Heart right ventricle (tissue), 16 donors: ENCODE measurements at regions not wholly inside any gene's neighbourhood (a gene's known extent, or its start where the extent isn't known, plus 50 kb on each side); places are given as distances from the start of the nearest gene placed in this dataset.

Experiments
- ATAC-seq, 8 donors: fragments of 200-7000 bp; cut with Tn5 transposase; one replicate each; pipeline ENCODE4 v1.9.1; 2020; ENCODE audit warnings: mild to moderate bottlenecking in 8 of 8, moderate library complexity in 8 of 8, moderate number of reproducible peaks in 1 of 8
- DNase-seq, 2 donors: peaks; one replicate each; pipeline ENCODE4 v3.0.0-alpha.2; 2020
- H3K27ac ChIP-seq, 10 donors: fragments of 200-600 bp; sonication (generic) in 2 of 10; one replicate each; pipeline versions ENCODE4 v1.5.0 to v1.8.0; 2020 to 2022; ENCODE audit warnings: mild to moderate bottlenecking in 3 of 10
- H3K27me3 ChIP-seq, 7 donors: fragments of 200-600 bp; one replicate each; pipeline ENCODE4 v1.8.0; 2021 to 2022; ENCODE audit warnings: mild to moderate bottlenecking in 2 of 7
- H3K36me3 ChIP-seq, 9 donors: fragments of 200-600 bp; sonication (generic) in 1 of 9; one replicate each; pipeline versions ENCODE4 v1.5.0 to v1.8.0; 2020 to 2022; ENCODE audit warnings: mild to moderate bottlenecking in 2 of 9
- H3K4me1 ChIP-seq, 9 donors: fragments of 200-600 bp; sonication (generic) in 1 of 9; one replicate each; pipeline versions ENCODE4 v1.5.0 to v1.8.0; 2020 to 2022; ENCODE audit warnings: mild to moderate bottlenecking in 4 of 9
- H3K4me3 ChIP-seq, 10 donors: fragments of 200-600 bp; sonication (generic) in 2 of 10; one replicate each; pipeline versions ENCODE4 v1.5.0 to v1.8.0; 2020 to 2022; ENCODE audit warnings: mild to moderate bottlenecking in 7 of 10, moderate library complexity in 2 of 10
- H3K9me3 ChIP-seq, 11 donors: fragments of 200-600 bp in 10 of 11; sonication (generic) in 2 of 11; one replicate each; pipeline versions ENCODE4 v1.5.0 to v1.8.0; 2013 to 2022; ENCODE audit warnings: mild to moderate bottlenecking in 2 of 11, control low read depth in 1 of 11, moderate library complexity in 1 of 11
- WGBS, 2 donors: extraction: QIAGEN DNeasy Blood & Tissue Kit; methylation state at CpG; one replicate each; pipeline ENCODE4 v1.1.7; 2013; ENCODE audit warnings: inconsistent platforms in 1 of 2; 5-methylcytosine and 5-hydroxymethylcytosine counted together
- intact Hi-C, 10 donors: fragments of 100-400 bp; cut with DNase I; formaldehyde crosslinking; loops; one replicate each; pipeline versions ENCODE4 v1.11.1 to v1.14.2; 2022
- TF ChIP-seq, protein P1 (sequence below), 9 donors: fragments of 200-600 bp; sonication (generic) in 2 of 9; IDR thresholded peaks; one replicate each; pipeline versions ENCODE4 v1.5.0 to v1.8.0; 2021 to 2022; ENCODE audit warnings: antibody characterized with exemption in 9 of 9, mild to moderate bottlenecking in 5 of 9, moderate library complexity in 1 of 9
- donor health status: Arrhythmogenic right ventricular cardiomyopathy.
- donor health status: ischemic (EF 13 %, LVEDD 7.1; RV severe dilation, severe dysfunction).
- donor health status: healthy with polysubstance abuse.
- donor health status: DM: no; HTN: yes; CAD: no.
- donor health status: DM: no; HTN: no; CAD: no.
- donor health status: ischemic (EF 25% LVEDD 6.9; RV normal size, moderate dysfunction).
- donor health status: ischemic (EF 25% LVEDD 5.7; RV mildly dilated, moderate dysfunction).
- donor health status: healthy.
- donor health status: DM: yes; HTN: yes; CAD: no.
- donor health status: Ischemic cardiomyopathy.
- donor health status: ischemic (EF 35%, LVEDD 5.7; RV mildly dilated, moderate dysfunction).
- donor health status: nonischemic (EF 11% LVEDD 7.7; RV severe dilation, severe dysfunction).
- donor health status: DM: yes; HTN: yes; CAD: no.
- donor health status: PGD.
- donor health status: ischemic (EF 29% LVEDD 5.4; RV normal size, mild dysfunction).
- donor health status: nonischemic (EF 23%, LVEDD 6.1; RV moderate dilation, normal function).

DNA sequence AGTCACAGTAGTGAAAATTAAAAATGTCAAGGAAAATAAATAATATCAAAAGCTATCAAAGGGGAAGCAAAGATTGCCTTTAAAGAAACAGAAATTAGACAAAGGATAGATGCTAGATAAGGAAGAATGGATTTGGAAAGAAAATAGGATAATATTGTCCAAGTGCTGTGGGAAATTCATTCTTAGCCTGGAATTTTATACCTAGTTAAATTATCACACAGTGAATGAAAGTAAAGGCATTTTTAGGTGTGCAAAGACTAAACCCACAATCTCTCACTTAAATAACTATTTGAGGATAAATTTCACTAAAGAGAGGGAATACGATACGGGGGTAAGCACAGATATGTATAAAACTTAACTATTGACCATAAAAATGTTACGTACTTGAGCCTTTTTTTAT is 511.1 kb downstream of the TMEM135 start:
- ATAC-seq (no peak), DNase-seq (no peak)
- intact Hi-C loops, result no loop called here
- Histone ChIP-seq H3K27me3 (no peaks in the 10 kb centered on the region), H3K4me1 (no peaks in the 10 kb centered on the region), H3K27ac (no peak overlapping the region), H3K4me3 (no peak overlapping the region), H3K36me3 (no peaks in the 10 kb centered on the region), H3K9me3 (peaks cover 0 to 46% (median 16%) of the 10 kb centered on the region in 11 donors)
- 93 to 94% methylated on average over 3 of the region's 3 CpGs for WGBS, 2 donors
- TF ChIP-seq, protein P1, sequence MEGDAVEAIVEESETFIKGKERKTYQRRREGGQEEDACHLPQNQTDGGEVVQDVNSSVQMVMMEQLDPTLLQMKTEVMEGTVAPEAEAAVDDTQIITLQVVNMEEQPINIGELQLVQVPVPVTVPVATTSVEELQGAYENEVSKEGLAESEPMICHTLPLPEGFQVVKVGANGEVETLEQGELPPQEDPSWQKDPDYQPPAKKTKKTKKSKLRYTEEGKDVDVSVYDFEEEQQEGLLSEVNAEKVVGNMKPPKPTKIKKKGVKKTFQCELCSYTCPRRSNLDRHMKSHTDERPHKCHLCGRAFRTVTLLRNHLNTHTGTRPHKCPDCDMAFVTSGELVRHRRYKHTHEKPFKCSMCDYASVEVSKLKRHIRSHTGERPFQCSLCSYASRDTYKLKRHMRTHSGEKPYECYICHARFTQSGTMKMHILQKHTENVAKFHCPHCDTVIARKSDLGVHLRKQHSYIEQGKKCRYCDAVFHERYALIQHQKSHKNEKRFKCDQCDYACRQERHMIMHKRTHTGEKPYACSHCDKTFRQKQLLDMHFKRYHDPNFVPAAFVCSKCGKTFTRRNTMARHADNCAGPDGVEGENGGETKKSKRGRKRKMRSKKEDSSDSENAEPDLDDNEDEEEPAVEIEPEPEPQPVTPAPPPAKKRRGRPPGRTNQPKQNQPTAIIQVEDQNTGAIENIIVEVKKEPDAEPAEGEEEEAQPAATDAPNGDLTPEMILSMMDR (IDR thresholded peaks at IDR 0.05), result no peak

DNA sequence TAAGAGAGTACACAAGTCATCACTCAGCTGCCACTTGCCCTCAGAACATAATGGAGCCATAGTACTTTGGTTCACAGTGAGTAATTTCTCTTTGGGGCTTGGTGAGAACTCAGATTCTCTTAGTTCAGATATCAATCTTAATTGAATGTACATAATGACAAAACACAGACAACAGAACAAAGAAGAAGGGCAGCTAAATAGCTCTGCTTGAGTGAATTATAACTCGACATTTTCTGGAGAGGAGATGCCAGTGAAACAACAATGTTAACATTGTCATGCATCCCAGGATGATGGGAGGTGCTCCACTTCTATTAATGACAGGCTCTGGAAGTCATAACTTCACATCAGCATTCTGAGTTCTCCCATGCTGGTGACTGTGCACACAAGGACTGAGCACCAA is 508.1 kb downstream of the TMEM135 start:
- no peaks in the 10 kb centered on the region for H3K36me3 ChIP-seq
- no peak overlapping the region for H3K4me3 ChIP-seq
- H3K27ac ChIP-seq, result no peak overlapping the region
- TF ChIP-seq, protein P1 (IDR thresholded peaks at IDR 0.05), result no peak
- WGBS, 2 donors, result 63 to 71% methylated on average over 1 of the region's 1 CpG
- no peak for DNase-seq
- no peaks in the 10 kb centered on the region for H3K27me3 ChIP-seq
- peaks cover 0 to 63% (median 16%) of the 10 kb centered on the region in 11 donors for H3K9me3 ChIP-seq
- no peak for ATAC-seq
- intact Hi-C loops, result no loop called here
- H3K4me1 ChIP-seq, result no peaks in the 10 kb centered on the region

DNA sequence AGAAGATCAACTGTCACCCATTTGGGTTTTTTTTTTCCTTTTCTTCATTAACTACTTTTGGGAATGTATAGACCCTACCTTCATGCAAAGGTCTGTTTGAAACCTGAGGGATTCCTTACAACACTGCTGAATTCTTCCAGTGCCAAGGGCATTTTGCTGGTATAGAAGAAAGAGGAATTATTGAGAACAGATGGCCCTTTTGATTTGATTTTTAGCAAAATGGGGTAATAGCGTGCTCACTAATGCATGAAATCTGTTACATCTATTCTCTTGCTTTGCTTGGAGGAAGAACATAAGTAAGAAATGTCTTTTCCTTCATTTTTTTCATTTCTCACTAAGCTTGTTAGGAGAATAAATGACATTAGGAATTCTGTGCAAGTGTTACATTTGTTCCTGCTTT is 501.9 kb downstream of the TMEM135 start:
- TF ChIP-seq, protein P1 (IDR thresholded peaks at IDR 0.05), result no peak
- intact Hi-C loops, result no loop called here
- DNase-seq, result no peak
- Histone ChIP-seq H3K4me1 (no peaks in the 10 kb centered on the region), H3K27me3 (no peaks in the 10 kb centered on the region), H3K4me3 (no peak overlapping the region), H3K27ac (no peak overlapping the region), H3K9me3 (peaks cover 0 to 25% (median 5%) of the 10 kb centered on the region in 11 donors), H3K36me3 (no peaks in the 10 kb centered on the region)
- ATAC-seq, result no peak
- 76 to 81% methylated on average over 1 of the region's 1 CpG for WGBS, 2 donors

DNA sequence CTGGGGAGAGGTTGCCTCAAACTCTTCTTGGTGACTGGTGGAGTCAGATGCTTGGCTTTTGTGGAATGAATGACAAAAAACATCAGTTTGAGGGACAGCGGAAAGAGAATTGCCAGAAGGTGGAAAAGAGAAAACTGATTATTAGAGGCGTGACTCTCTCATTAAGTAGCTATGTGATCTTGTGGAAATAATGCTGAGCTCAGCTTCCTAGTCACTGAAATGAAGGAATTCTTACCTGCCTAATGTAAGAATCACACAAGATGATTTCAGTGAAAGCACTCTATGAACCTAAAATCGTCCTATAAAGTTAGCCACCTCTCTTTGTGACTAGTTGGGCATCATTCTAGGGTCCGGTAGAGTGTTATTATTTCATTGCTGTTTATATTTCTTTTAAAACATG is 498.8 kb downstream of the TMEM135 start:
- DNase-seq (no peak), ATAC-seq (no peak)
- no peaks in the 10 kb centered on the region for H3K36me3 ChIP-seq
- H3K27ac ChIP-seq, result no peak overlapping the region
- no peaks in the 10 kb centered on the region for H3K4me1 ChIP-seq
- no peak overlapping the region for H3K4me3 ChIP-seq
- peaks cover 0 to 5% (median 0%) of the 10 kb centered on the region in 11 donors for H3K9me3 ChIP-seq
- 68 to 87% methylated on average over 4 of the region's 4 CpGs for WGBS, 2 donors
- TF ChIP-seq, protein P1 (IDR thresholded peaks at IDR 0.05), result no peak
- intact Hi-C loops, result no loop called here
- H3K27me3 ChIP-seq, result no peaks in the 10 kb centered on the region
